Fibroblast of lung (primary cell): ENCODE measurements at regions not wholly inside any gene's neighbourhood (a gene's known extent, or its start where the extent isn't known, plus 50 kb on each side); places are given as distances from the start of the nearest gene placed in this dataset.
A peak's percentile ranks its signal among the peaks of the same experiment; 100 is the strongest.
"Not testable (repeated sequence)": the region's sequence is repeated elsewhere in the genome, so short reads cannot be mapped to it uniquely, and the experiment has no call there.

Source experiments
- DNase-seq, 2 donors: peaks; one replicate each; pipeline versions ENCODE4 v3.0.0 to v3.0.0-alpha.2; 2010; ENCODE audit warnings: low read depth in 2 of 2
- H2AFZ ChIP-seq: 2 replicates; pipeline ENCODE4 v1.5.1; 2012; ENCODE audit warnings: low read length, control low read depth, inconsistent platforms
- H3K27ac ChIP-seq: 2 replicates; pipeline ENCODE4 v1.5.1; 2011; ENCODE audit warnings: low read length, control low read depth; ENCODE audit not compliant: insufficient read depth
- H3K27me3 ChIP-seq: 2 replicates; pipeline ENCODE4 v1.5.1; 2011; ENCODE audit warnings: mild to moderate bottlenecking, low read length; ENCODE audit not compliant: control insufficient read depth, insufficient read depth
- H3K36me3 ChIP-seq: 2 replicates; pipeline ENCODE4 v1.5.1; 2011; ENCODE audit warnings: low read length; ENCODE audit not compliant: control insufficient read depth, insufficient read depth
- H3K4me1 ChIP-seq: 2 replicates; pipeline ENCODE4 v1.5.1; 2011; ENCODE audit warnings: low read length; ENCODE audit not compliant: control insufficient read depth, insufficient read depth; ENCODE audit errors: extremely low read depth
- H3K4me2 ChIP-seq: 2 replicates; pipeline ENCODE4 v1.5.1; 2011; ENCODE audit warnings: low read length, control low read depth; ENCODE audit not compliant: insufficient read depth; ENCODE audit errors: extremely low read depth
- H3K4me3 ChIP-seq, 4 experiments: fragments of 200-600 bp in 1 of 4; sonication (generic) in 1 of 4; replicated peaks in 1 of 4; 2 replicates each; pipeline ENCODE4 v1.5.1; 2011 to 2016; ENCODE audit warnings: low read length in 4 of 4, low read depth in 3 of 4, mild to moderate bottlenecking in 3 of 4, control low read depth in 2 of 4, inconsistent platforms in 1 of 4, mixed read lengths in 1 of 4; ENCODE audit not compliant: insufficient read depth in 1 of 4; ENCODE audit errors: control extremely low read depth in 1 of 4
- H3K79me2 ChIP-seq: 2 replicates; pipeline ENCODE4 v1.5.1; 2012; ENCODE audit warnings: mild to moderate bottlenecking, low read length, inconsistent platforms; ENCODE audit not compliant: control insufficient read depth, insufficient read depth
- H3K9ac ChIP-seq: 2 replicates; pipeline ENCODE4 v1.5.1; 2011; ENCODE audit warnings: mild to moderate bottlenecking, low read length, control low read depth; ENCODE audit not compliant: insufficient read depth
- H3K9me3 ChIP-seq: 2 replicates; pipeline ENCODE4 v1.5.1; 2012; ENCODE audit warnings: low read depth, low read length; ENCODE audit not compliant: control insufficient read depth, insufficient read depth
- H4K20me1 ChIP-seq: 2 replicates; pipeline ENCODE4 v1.5.1; 2011; ENCODE audit warnings: low read length; ENCODE audit not compliant: control insufficient read depth, insufficient read depth; ENCODE audit errors: extremely low read depth
- CTCF ChIP-seq, 2 donors: IDR thresholded peaks in 1 of 2; conservative IDR thresholded peaks in 1 of 2; 1 replicate in 1 of 2; 2 replicates in 1 of 2; pipeline ENCODE4 v1.5.1; 2011 to 2012; ENCODE audit warnings: low read length in 2 of 2, control low read depth in 1 of 2, inconsistent platforms in 1 of 2, low read depth in 1 of 2, mild to moderate bottlenecking in 1 of 2
- EZH2 ChIP-seq: IDR thresholded peaks from 2 replicates; pipeline ENCODE4 v1.5.1; 2012; ENCODE audit warnings: low read length, control low read depth, mild to moderate bottlenecking; ENCODE audit errors: missing control alignments

GRCh38 chr4:85028910-85029309 is 62.4 kb upstream of the WDFY3 start:
- H3K4me1 ChIP-seq: no peaks in the 10 kb centered on the region
- H3K27me3 ChIP-seq: no peaks in the 10 kb centered on the region
- H3K4me2 ChIP-seq: no peak overlapping the region
- H3K4me3 ChIP-seq: no peak overlapping the region
- no peak for TF ChIP-seq CTCF (conservative IDR thresholded peaks at IDR 0.05 in 1 of 2, IDR thresholded peaks at IDR 0.05 in 1 of 2; ENCODE audit: low read depth in 1 of 2, low read length in 2 of 2)
- TF ChIP-seq EZH2: no peak
- no peak overlapping the region for H2AFZ ChIP-seq
- H3K9me3 ChIP-seq: no peaks in the 10 kb centered on the region
- no peaks in the 10 kb centered on the region for H4K20me1 ChIP-seq
- H3K27ac ChIP-seq: no peak overlapping the region
- no peaks in the 10 kb centered on the region for H3K36me3 ChIP-seq
- no peak overlapping the region for H3K9ac ChIP-seq
- H3K79me2 ChIP-seq: no peaks in the 10 kb centered on the region
- peak; percentile 21 to 58 for DNase-seq

- H3K27ac ChIP-seq: no peak overlapping the region
- H2AFZ ChIP-seq: no peak overlapping the region
- no peaks in the 10 kb centered on the region for H3K79me2 ChIP-seq
- H3K36me3 ChIP-seq: no peaks in the 10 kb centered on the region
- H3K9ac ChIP-seq: no peak overlapping the region
- no peaks in the 10 kb centered on the region for H3K27me3 ChIP-seq
- H4K20me1 ChIP-seq: no peaks in the 10 kb centered on the region
- TF ChIP-seq EZH2: no peak
- TF ChIP-seq CTCF (conservative IDR thresholded peaks at IDR 0.05 in 1 of 2, IDR thresholded peaks at IDR 0.05 in 1 of 2; ENCODE audit: low read depth in 1 of 2, low read length in 2 of 2): no peak
- H3K9me3 ChIP-seq: no peaks in the 10 kb centered on the region
- peak in 1 of 2 donors; percentile 6 for DNase-seq
- no peaks in the 10 kb centered on the region for H3K4me1 ChIP-seq
- no peak overlapping the region for H3K4me3 ChIP-seq
- no peak overlapping the region for H3K4me2 ChIP-seq
These were observed 63.0 kb upstream of the WDFY3 start for GRCh38 chr4:85029453-85029852.

GRCh38 chr4:85030156-85030555 is 63.7 kb upstream of the WDFY3 start:
- Histone ChIP-seq H3K4me1 (no peaks in the 10 kb centered on the region), H3K36me3 (no peaks in the 10 kb centered on the region), H3K27ac (no peak overlapping the region), H3K9me3 (no peaks in the 10 kb centered on the region), H3K27me3 (no peaks in the 10 kb centered on the region), H3K4me3 (no peak overlapping the region), H3K79me2 (no peaks in the 10 kb centered on the region), H3K9ac (no peak overlapping the region), H3K4me2 (no peak overlapping the region), H2AFZ (no peak overlapping the region), H4K20me1 (no peaks in the 10 kb centered on the region)
- TF ChIP-seq CTCF (conservative IDR thresholded peaks at IDR 0.05 in 1 of 2, IDR thresholded peaks at IDR 0.05 in 1 of 2; ENCODE audit: low read depth in 1 of 2, low read length in 2 of 2) (no peak), EZH2 (no peak)
- no peak for DNase-seq

GRCh38 chr4:85033838-85034237 is 67.3 kb upstream of the WDFY3 start:
- H3K27ac ChIP-seq, H3K36me3 ChIP-seq, H3K27me3 ChIP-seq, H3K9ac ChIP-seq, H3K4me3 ChIP-seq, DNase-seq, H3K4me1 ChIP-seq, H4K20me1 ChIP-seq, H2AFZ ChIP-seq, H3K79me2 ChIP-seq, H3K9me3 ChIP-seq, H3K4me2 ChIP-seq: not testable (repeated sequence)
